Keratinocyte (primary cell): ENCODE measurements at regions not wholly inside any gene's neighbourhood (a gene's known extent, or its start where the extent isn't known, plus 50 kb on each side); places are given as distances from the start of the nearest gene placed in this dataset.

ENCODE experiments used
- DNase-seq: peaks from one replicate; pipeline ENCODE4 v3.0.0-alpha.2; 2011; ENCODE audit warnings: low read depth, missing footprints, low spot score
- FAIRE-seq: peaks from 2 replicates; lab custom pipeline; 2011; peaks lifted over from hg19 to GRCh38; lab: Jason Lieb, UNC
- H2AFZ ChIP-seq: 2 replicates; pipeline ENCODE4 v1.6.0; 2012; ENCODE audit warnings: low read length, control low read depth, inconsistent platforms; ENCODE audit not compliant: control insufficient read depth
- H3K27ac ChIP-seq: 2 replicates; pipeline ENCODE4 v1.5.1; 2011; ENCODE audit warnings: low read length; ENCODE audit not compliant: control insufficient read depth, insufficient read depth
- H3K27me3 ChIP-seq: 3 replicates; pipeline ENCODE4 v1.6.0; 2011; ENCODE audit warnings: low read length; ENCODE audit not compliant: control insufficient read depth, insufficient read depth; ENCODE audit errors: extremely low read depth
- H3K36me3 ChIP-seq, 2 experiments: 2 replicates in 1 of 2; 3 replicates in 1 of 2; pipeline ENCODE4 v1.5.1; 2011; ENCODE audit warnings: low read length in 2 of 2, mild to moderate bottlenecking in 1 of 2; ENCODE audit not compliant: control insufficient read depth in 2 of 2, insufficient read depth in 2 of 2; ENCODE audit errors: extremely low read depth in 1 of 2
- H3K4me1 ChIP-seq: 3 replicates; pipeline ENCODE4 v1.5.1; 2011; ENCODE audit warnings: low read length; ENCODE audit not compliant: control insufficient read depth, insufficient read depth; ENCODE audit errors: extremely low read depth
- H3K4me2 ChIP-seq: 3 replicates; pipeline ENCODE4 v1.6.0; 2011; ENCODE audit warnings: low read depth, low read length; ENCODE audit not compliant: control insufficient read depth, insufficient read depth; ENCODE audit errors: extremely low read depth
- H3K4me3 ChIP-seq, 3 experiments: fragments of 200-600 bp in 1 of 3; sonication (generic) in 1 of 3; 2 replicates in 2 of 3; 3 replicates in 1 of 3; pipeline ENCODE4 v1.5.1; 2011 to 2016; ENCODE audit warnings: low read length in 3 of 3, mild to moderate bottlenecking in 3 of 3, control low read depth in 2 of 3, inconsistent platforms in 1 of 3, low read depth in 1 of 3, mixed read lengths in 1 of 3, mixed run types in 1 of 3, moderate library complexity in 1 of 3; ENCODE audit not compliant: control insufficient read depth in 2 of 3, insufficient read depth in 2 of 3; ENCODE audit errors: extremely low read depth in 1 of 3
- H3K79me2 ChIP-seq: 2 replicates; pipeline ENCODE4 v1.6.0; 2012; ENCODE audit warnings: low read length; ENCODE audit not compliant: control insufficient read depth, insufficient read depth
- H3K9ac ChIP-seq: 3 replicates; pipeline ENCODE4 v1.6.0; 2011; ENCODE audit warnings: low read length; ENCODE audit not compliant: control insufficient read depth, insufficient read depth; ENCODE audit errors: extremely low read depth
- H3K9me1 ChIP-seq: 3 replicates; pipeline ENCODE4 v1.6.0; 2011; ENCODE audit warnings: low read length; ENCODE audit not compliant: control insufficient read depth, insufficient read depth; ENCODE audit errors: extremely low read depth
- H3K9me3 ChIP-seq: 2 replicates; pipeline ENCODE4 v1.5.1; 2012; ENCODE audit warnings: low read depth, low read length; ENCODE audit not compliant: control insufficient read depth
- H4K20me1 ChIP-seq: 3 replicates; pipeline ENCODE4 v1.6.0; 2011; ENCODE audit warnings: low read length; ENCODE audit not compliant: control insufficient read depth, insufficient read depth; ENCODE audit errors: extremely low read depth
- CTCF ChIP-seq, 3 experiments: IDR thresholded peaks in 1 of 3; conservative IDR thresholded peaks in 1 of 3; optimal IDR thresholded peaks in 1 of 3; 2 replicates in 2 of 3; 3 replicates in 1 of 3; pipeline versions ENCODE3 to v1.5.1; 2011; ENCODE audit warnings: low read length in 3 of 3, mild to moderate bottlenecking in 3 of 3, moderate library complexity in 2 of 3, control low read depth in 1 of 3, inconsistent platforms in 1 of 3; ENCODE audit not compliant: insufficient read depth in 2 of 3; ENCODE audit errors: extremely low read depth in 1 of 3
- EZH2 ChIP-seq: IDR thresholded peaks from one replicate; pipeline ENCODE4 v1.6.1; 2012; ENCODE audit warnings: inconsistent platforms, mild to moderate bottlenecking, low read length, moderate library complexity
- dilution Hi-C: fragments of 300-500 bp; cut with MboI; formaldehyde crosslinking; loops from one replicate; pipeline ENCODE4 v1.7.0; 2020; ENCODE audit warnings: low sequenced_read_pairs; ENCODE audit not compliant: extremely low pct_ligation_motif_present

GRCh38 chr9:129403779-129404620 is 216.9 kb downstream of the C9orf50 start:
- H3K9ac ChIP-seq: no peak overlapping the region
- no peaks in the 10 kb centered on the region for H3K36me3 ChIP-seq
- no peak overlapping the region for H3K4me3 ChIP-seq
- no peak overlapping the region for H3K4me2 ChIP-seq
- no peak for TF ChIP-seq CTCF (optimal IDR thresholded peaks at IDR 0.05 in 1 of 3, IDR thresholded peaks at IDR 0.05 in 1 of 3, conservative IDR thresholded peaks at IDR 0.05 in 1 of 3; ENCODE audit: extremely low read depth in 1 of 3, insufficient read depth in 2 of 3, low read length in 3 of 3)
- TF ChIP-seq EZH2: no peak
- H4K20me1 ChIP-seq: no peaks in the 10 kb centered on the region
- H3K79me2 ChIP-seq: no peaks in the 10 kb centered on the region
- DNase-seq (no peak), FAIRE-seq (no peak)
- H2AFZ ChIP-seq: no peak overlapping the region
- H3K27me3 ChIP-seq: no peaks in the 10 kb centered on the region
- no peak overlapping the region for H3K27ac ChIP-seq
- dilution Hi-C loops: no loop called here
- no peaks in the 10 kb centered on the region for H3K9me1 ChIP-seq
- H3K9me3 ChIP-seq: no peaks in the 10 kb centered on the region
- H3K4me1 ChIP-seq: peaks cover 20% of the 10 kb centered on the region

GRCh38 chr9:129402931-129403778 is 217.7 kb downstream of the C9orf50 start:
- peaks cover 13% of the 10 kb centered on the region for H3K4me1 ChIP-seq
- H2AFZ ChIP-seq: no peak overlapping the region
- no peaks in the 10 kb centered on the region for H4K20me1 ChIP-seq
- no peak for DNase-seq
- no peak for TF ChIP-seq CTCF (optimal IDR thresholded peaks at IDR 0.05 in 1 of 3, IDR thresholded peaks at IDR 0.05 in 1 of 3, conservative IDR thresholded peaks at IDR 0.05 in 1 of 3; ENCODE audit: extremely low read depth in 1 of 3, insufficient read depth in 2 of 3, low read length in 3 of 3)
- no peak for TF ChIP-seq EZH2
- H3K4me3 ChIP-seq: no peak overlapping the region
- no peak for FAIRE-seq
- dilution Hi-C loops: no loop called here
- no peaks in the 10 kb centered on the region for H3K79me2 ChIP-seq
- no peak overlapping the region for H3K4me2 ChIP-seq
- H3K9me1 ChIP-seq: no peaks in the 10 kb centered on the region
- no peaks in the 10 kb centered on the region for H3K36me3 ChIP-seq
- no peak overlapping the region for H3K27ac ChIP-seq
- H3K9me3 ChIP-seq: no peaks in the 10 kb centered on the region
- no peak overlapping the region for H3K9ac ChIP-seq
- H3K27me3 ChIP-seq: no peaks in the 10 kb centered on the region
